NCI-H510A treated with DMSO at 0.1 percent for 48 hours (cell line): ENCODE measurements at regions not wholly inside any gene's neighbourhood (a gene's known extent, or its start where the extent isn't known, plus 50 kb on each side); places are given as distances from the start of the nearest gene placed in this dataset.
"Not testable (repeated sequence)": the region's sequence is repeated elsewhere in the genome, so short reads cannot be mapped to it uniquely, and the experiment has no call there.

ENCODE experiments used
- DNase-seq: peaks from one replicate; lab custom pipeline; 2025; lab: John Stamatoyannopoulos, UW

DNA sequence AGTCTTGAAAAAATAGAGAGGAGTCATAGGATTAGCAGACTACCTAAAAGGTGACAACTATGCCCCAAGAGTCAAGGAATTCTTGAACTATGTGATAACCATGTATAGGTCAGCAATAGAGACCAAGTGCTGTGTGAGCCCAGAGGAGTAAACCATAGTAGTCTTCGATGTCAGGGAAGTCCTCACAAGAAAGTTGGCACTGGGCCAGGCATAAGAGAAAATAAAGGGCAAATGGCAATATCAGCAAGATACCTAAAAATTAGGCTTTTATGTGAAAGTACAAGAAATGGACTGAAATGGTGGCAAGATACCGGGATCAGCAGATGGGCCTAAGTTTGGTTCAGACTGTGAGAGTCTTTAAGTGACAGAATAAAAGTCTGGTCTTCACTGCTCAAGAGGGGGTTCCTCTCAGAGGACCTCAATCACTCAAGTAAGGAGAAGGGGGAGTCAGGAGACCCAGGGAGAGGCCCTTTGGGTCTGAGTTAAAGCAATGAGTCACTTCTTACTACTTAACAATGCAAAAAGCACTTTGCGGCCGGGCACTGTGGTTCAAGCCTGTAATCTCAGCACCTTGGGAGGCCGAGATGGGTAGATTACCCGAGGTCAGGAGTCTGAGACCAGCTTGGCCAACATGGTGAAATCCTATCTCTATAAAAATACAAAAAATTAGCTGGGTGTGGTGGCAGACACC, 95.0 kb downstream of the TEX35 start:
- no peak for DNase-seq

DNA sequence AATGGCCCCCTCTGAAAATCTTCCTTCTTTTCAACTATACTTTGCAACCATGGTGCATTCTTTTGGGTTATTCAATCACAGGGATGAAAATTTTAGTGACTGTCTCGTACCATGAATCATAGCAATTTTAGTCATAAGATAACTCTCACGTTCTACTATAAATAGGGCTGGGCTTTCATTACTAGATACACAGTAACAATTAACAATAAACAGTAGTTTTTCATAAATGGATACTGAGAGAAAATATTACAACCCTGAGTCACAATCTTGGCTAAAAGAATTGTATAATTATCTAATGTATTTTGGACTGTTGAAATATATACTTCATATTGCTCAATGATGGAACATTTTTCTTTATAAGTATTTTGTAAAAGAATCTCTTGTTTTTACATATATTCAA, 96.1 kb downstream of the TEX35 start:
- no peak for DNase-seq

DNA sequence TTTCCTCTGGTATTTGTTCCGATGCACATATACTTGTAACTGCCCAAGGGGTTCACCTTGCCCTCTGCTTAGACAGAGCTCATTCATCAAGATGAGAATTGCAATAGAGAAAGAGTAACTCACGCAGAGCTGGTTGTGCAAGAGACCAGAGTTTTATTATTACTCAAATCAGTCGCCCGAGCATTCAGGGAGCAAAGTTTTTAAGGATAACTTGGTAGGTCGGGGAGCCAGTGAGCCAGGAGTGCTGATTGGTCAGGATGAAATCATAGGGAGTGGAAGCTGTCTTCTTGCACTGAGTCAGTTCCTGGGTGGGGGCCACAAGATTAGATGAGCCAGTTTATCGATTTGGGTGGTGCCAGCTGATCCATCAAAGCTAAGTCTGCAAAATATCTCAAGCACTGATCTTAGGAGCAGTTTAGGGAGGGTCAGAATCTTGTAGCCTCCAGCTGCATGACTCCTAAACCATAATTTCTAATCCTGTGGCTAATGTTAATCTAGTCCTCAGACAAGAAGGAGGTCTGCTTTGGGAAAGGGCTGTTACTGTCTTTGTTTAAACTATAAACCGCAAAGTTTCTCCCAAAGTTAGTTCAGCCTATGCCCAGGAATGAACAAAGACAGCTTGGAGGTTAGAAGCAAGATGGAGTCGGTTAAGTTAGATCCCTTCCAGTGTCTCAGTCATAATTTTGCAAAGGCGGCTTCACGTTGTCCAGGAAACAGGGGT, 97.9 kb downstream of the TEX35 start:
- not testable (repeated sequence) for DNase-seq

DNA sequence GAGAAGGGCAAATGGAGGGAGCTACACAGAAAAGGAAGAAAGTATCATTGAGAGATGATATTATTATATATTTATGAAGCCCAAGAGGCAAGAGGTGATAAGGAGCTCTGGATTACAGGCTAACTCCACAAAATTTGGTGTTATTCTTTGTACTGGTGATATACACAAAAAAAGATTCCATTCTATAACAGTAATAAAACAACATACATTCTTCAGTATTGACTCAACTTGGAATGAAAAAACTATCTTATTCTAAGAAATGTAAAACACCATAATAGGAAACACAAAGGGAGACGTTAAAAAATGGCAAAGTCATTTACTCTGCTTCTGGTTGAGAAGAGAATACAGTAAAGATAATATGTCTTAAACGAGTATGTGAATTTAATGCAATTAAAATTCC, 99.4 kb downstream of the TEX35 start:
- DNase-seq: no peak

DNA sequence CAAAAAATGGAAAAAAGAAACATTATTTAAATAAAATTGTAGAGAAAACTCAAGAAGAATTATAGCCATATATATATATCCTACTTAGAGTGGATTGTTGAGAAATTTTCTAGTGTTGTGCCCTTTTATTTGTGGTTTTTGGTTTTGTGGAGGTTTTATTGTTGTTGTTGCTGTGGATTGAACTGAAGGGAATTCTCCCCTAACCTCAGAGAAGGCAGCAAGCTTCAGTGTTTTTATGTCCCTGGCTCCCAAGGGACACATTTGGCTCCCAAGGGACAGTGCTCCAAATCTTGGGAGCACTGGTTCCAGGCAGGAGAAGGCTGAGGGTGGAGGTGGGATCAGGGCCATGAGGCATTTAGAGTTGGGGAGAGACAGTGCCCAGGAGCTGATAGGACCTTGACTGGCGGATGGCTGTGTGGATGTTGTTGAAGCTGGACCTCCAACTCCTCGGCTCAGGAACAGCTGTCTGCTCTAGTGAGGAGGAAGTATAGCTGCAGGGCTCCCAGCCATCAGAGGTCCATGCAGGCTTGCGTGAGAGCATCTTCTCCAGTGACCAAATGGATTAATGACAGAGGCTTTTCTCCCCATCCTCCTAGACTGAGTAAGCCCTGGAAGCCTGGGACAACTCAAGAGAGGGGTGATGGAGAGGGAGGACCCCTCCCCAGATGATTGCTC, 100.5 kb downstream of the TEX35 start:
- no peak for DNase-seq

DNA sequence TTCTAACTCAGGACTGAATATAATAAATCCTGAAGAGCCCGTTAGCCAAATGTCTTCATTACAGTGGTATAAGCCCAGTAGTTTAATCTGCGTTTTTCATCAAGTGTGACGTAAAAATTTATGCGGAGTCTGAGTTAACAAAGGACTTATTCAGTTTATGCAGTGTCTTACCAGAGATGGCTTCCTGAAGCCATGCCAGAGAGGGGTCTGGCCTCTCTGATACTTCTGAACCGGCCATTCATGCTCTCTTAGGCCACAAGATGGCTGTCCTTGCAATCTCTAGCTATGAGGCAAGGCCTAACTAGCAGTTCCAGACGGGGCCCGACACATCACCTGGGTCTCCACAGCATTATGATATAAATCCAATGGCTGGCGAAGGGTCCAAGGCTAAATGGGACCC, 101.4 kb downstream of the TEX35 start:
- DNase-seq: no peak

DNA sequence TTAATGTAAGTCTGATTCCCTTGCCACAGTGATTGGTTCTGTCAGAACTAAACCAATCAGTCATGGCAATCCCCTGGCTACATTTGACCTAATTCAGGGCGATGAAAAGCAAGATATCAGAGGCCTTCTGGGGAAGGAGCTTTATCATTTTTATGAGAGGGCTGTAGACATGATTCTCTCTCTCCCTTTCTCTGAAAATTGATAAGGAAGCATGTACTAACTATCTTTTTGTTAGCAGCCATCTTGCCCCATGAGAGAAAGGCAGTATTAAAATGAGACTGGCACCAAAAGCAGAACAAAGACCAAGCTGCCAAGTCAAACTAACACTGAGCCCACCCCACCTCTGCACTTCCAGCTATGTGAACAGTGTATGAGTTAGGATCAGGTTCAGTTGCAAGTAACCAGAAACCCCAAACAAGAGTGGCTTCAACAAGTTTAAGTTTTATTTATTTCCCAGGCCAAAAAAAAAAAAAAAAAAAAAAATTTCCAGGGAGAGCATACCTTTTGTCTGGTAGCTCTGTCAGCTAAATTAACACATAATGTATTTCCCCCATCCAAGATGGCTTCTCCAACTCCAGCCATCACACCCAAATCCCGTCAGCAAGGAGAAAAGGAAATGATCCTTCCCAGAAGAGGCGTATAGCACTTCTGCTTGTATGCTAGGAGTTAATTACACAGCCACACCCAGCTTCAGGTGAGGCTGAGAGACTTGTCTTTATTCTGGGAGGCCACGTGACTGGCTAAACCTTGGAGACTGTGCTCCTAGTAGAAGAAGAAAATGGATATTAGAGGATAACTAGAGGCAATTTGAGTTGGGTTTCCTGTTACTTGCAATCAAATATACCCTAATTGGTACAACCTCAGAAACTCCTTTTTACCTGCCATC, 105.8 kb upstream of the RALGPS2 start:
- DNase-seq: no peak

DNA sequence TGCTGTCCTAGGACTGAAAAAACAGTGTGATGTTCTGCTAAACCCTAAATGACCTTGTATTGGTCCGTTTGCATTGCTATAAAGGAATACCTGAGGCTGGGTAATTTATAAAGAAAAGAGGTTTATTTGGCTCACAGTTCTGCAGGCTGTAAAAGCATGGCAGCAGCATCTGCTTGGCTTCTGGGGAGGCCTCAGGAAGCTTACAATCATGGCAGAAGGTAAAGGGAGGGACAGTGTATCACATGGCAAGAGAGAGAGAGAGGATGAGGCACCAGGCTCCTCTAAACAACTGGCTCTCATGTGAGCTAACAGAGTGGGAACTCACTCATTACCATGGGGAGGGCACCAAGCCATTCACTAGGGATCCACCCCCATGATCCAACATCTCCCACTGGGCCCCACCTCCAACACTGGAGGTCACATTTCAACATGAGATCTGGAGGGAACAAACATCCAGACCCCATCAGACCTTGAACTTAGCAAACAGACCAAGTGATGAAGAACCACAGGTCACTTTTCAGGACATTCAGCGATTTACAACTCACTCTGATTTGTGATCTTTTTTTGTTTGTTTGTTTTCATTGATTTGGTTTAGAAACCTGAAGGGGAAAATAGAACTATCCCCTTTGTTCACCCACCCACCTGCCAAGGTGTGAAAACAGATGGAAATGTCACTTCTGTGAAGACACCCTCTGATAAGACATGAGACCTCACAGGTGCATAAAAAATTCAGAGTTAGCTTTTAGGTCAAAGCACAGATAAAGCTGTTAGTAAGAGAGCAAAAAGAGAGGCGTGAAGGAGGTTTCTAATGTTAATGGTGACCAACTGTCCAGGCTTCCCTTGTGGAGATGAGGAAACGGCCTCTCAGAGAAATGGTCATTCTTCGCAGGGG, 104.2 kb upstream of the RALGPS2 start:
- no peak for DNase-seq

DNA sequence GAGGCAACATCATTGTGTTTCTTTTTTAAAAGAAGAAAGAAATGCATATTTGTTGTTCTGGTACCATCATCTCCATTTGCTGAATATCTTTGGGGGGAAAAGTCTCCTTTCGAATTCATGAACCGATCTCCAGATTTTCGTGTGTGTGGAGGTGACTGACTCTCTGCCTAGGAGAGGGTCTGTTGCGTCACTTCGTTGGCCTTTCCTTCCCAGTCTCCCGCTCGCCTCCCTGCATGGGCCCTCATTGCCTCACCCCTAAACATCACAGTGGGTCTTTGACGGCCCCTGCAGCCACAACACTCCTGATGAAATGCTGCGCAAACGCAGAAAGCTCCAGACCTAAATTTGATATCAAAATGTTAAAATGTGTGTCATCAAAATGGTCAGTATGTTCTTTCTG, 103.2 kb upstream of the RALGPS2 start:
- DNase-seq: no peak

DNA sequence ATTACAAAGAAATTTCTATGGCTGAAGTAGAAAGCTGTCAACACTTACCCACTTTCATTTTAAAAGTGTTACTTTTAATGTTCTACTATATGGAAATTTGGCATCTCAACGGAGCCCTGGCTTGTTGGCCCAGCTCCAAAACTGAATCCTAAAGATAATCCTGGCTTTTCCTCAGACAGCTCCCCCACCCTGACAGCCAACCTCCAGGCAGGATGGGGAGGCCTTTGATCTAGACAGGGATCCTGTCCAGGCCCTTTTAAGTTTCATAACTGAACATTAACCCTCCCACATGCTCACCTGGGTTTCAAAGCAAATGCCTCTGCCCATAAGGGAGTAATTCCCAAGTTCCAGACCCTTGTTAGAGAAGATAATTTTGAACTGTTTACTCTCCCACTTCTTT, 99.3 kb upstream of the RALGPS2 start:
- no peak for DNase-seq

DNA sequence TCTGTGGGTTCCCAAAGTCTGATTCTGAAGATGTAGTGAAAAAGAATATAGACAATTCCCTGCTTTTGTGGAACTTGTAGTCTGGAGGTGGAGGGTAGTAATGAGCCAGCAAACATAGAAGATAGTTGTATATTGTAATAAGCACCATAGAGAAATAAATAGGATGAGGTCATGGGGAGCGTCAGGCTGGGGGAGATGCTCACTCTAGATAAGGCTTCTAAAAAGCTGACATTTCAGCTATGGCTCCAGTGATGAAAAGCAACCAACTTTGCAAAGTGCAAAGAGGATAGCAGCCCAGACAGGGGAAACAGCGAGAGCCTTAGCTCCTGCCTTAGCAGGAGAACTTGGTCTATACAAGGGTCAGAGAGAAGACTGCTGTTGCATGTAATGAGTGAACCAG, 98.0 kb upstream of the RALGPS2 start:
- no peak for DNase-seq

DNA sequence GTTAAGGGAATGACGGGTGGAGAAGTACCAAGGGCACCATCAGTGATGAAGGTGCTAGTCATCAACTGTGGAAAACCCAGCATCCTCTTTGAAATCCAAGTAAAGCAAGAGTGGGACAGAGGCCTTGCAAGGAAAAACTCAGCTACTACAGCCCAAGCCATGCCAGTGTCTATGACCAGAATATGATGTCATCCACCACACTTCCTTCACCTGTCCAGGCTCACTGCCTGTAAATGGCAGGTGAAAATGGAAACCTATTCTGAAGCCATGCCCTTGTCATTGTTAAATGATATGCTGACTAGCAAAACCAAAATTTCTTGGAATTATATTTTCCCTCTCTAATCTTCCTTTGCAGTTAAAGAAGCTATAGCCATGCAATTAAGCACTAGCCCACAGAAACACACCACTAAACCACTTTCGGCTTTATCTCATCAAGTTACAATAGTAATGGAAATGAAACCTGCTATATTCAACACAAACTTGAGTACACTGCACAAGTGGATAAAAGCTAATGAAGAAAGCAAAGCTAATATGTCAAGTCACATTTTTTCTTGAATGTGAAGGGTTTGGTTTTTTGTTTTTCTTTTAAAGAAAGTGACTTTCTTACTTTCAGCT, 96.3 kb upstream of the RALGPS2 start:
- no peak for DNase-seq

DNA sequence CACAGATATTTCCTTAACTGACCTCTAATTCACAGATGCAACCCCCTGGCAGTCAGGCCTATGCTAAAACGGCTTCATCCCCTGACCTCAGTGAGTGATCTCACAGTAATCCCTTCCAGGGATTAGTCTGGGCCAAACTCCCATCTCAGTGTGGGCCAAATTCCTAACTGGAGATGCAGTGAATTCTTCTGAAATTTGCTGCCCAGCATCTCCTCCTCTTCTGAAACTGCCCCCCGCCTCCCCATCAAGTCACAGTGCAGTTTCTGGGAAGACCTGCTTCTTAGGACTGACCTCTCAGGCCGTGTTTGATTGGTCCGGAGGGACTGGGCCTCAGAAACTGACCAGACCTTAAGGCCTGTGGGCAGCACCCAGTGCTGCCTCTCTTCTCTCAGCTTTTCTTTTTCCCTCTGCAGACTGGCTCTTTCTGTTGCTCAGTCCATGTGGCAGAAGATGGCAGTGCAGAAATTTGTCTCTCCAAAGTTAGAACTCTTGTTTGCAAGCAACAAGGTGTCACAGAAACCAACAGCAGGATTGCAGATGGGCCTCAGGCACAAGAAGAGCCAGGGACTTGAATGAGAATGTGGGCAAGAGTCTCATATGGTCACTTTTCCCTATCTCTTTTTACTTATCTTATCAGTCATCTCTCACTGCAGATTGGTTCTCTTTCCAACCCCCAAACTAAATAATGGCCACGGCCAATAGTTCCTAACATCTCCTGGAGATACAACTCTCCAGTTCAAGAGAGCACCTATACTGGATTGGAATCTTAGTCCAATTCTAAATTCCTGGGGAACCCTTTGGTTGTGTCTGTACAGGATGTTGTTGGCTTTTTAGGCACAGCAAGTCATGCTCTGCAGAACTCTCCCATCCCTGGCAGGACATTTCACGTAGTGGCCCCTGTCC, 95.5 kb upstream of the RALGPS2 start:
- DNase-seq: no peak

DNA sequence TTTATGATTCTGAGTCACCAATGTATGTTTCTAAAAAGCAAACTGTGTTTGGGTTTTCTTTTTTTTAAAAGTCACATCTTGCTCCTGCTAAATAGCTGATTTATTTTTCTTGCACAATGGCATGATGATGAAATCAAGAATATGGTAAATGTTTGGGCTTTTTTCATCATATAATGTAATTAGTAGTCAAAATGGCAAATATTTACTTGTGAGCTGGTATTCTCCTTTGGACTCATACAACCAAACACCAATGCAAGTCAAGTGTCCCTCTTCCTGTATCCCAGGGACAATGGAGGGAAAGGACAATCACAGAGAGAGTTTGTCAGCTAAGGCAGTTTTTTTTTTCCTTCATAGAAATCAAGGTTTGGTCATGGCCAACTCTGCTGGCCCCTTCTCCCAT, 94.6 kb upstream of the RALGPS2 start:
- no peak for DNase-seq

DNA sequence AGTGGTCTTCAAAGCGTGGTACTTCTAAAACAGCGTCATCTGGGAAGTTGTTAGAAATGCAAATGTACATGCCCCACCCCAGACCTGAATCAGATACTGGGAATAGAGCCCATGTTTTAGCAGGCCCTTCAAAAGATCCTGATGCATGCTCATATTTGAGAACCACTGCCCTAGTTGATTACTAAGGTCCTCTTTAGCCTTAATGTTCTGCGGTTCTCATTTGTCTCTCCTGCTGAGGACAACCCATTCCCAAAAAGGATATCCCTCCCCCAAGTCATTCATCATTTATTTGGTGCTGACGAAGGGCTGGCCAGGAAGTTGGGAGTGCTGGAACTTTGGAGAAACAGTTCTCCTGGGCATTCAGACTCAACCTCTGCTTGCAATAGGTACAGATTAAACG, 92.4 kb upstream of the RALGPS2 start:
- DNase-seq: no peak

DNA sequence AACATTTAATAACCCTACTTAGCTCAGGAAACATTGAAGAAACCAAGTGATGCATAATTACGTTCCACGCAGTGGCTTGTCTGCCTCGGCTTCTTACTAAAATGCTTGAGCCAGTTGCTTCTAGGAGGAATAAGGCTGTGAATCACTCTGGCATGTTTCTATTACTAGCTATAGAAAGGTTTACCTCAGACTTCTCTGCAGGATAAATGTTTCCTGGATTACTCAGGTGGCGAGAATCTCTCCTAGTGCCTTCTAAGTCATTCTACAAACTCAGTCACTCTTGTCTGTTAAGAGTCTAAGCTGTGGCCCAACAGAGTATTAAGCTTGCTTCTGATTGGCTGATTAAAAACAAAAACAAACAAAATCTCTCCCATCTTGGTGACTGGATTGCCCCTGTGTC, 92.0 kb upstream of the RALGPS2 start:
- no peak for DNase-seq

DNA sequence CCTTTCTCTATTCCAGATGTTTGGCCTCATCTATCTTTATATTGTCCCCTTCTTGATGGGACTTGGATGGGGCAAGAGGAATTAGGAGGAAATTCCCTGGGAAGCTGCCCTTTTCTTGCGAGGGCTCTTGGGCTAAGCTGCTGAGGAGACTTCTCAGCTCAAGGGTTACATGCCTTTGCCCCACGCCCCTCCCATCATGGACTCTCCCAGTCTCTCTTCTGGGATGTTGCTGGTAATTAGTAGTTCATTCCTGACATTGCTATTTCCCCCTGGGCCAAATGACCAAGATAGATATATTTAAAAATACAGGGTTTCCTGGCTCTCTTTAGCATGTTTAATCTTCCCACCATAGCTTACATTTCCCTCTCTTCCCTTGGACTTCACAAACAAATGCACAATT, 90.6 kb upstream of the RALGPS2 start:
- DNase-seq: no peak

DNA sequence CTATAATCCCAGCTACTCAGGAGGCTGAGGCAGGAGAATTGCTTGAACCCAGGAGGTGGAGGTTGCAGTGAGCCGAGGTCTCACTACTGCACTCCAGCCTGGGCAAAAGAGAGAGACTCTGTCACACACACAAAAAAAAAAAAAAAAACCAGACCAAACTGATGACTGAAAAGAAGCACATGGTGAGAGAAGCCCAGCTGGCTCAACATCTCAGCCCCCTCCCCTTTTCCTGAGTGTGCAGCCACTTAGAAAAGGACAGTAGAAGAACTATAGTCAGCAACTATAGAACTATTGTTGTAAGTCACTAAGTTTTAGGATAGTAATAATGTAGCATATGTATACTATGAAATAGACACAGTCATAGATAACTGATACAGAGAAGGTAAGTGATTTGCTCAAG, 87.2 kb upstream of the RALGPS2 start:
- DNase-seq: no peak

DNA sequence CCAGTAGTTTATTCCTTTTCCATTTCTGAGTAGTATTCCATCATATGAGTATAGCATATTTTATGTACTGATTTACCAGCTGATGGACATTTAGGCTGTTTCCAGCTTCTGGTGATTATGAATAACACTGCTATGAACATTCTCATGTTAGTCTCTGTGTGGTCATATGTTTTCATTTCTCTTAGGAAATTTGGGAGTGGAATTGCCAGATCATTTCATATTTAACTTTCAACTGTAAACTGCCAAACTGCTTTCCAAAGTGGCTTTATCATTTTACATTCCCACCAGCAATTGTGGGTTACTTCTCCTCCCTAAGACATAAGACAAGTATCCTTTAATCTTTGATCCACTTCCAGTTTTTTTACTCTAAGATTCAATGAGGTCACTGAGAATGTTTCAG, 85.7 kb upstream of the RALGPS2 start:
- DNase-seq: no peak

DNA sequence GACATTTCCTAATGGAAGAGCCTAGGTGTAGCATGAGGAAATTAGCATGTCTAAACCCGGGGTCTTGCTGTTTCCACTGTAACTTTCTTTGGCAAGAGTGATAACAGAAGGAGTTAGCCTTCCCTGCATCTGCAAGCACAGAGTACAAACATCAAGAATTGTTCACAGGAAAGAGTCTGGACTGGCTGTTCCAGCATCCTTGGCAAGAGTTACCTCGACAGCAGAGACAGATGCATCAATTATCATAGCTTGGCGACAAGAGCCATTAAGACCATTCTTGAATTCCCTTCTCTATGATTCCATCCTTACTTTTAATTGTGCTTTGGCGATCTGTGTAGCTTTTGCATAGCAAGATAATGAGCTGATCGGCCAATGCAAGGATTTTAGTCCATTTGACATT, 82.8 kb upstream of the RALGPS2 start:
- DNase-seq: no peak
